HG03280 (cell line): ENCODE measurements at regions not wholly inside any gene's neighbourhood (a gene's known extent, or its start where the extent isn't known, plus 50 kb on each side); places are given as distances from the start of the nearest gene placed in this dataset.

ENCODE experiments used
- ATAC-seq: cut with Tn5 transposase; IDR thresholded peaks from one replicate; pipeline ENCODE4 v1.9.1; 2021; ENCODE audit warnings: mild to moderate bottlenecking, moderate library complexity; ENCODE audit not compliant: unreplicated experiment

DNA sequence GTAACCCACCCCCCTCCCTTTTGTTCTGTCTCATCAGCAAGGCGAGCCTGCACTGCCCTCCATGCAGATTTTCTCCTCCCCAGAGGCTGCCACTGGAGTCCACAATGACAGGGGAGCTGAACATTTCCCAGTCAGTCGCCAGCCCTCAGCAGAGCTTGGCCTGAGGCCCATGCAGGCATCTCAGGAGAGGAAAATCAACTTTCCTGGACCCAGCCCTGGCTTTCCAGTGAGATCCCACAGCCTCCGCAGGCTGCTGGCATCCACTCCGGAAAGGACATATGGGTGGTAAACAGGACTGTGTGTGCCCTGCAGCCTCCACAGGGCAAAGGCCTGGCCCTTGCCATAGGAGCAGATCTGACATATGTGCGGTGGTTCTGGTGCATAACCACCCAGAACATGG lies 253.8 kb downstream of the TNS1 start:
- ATAC-seq = no peak

DNA sequence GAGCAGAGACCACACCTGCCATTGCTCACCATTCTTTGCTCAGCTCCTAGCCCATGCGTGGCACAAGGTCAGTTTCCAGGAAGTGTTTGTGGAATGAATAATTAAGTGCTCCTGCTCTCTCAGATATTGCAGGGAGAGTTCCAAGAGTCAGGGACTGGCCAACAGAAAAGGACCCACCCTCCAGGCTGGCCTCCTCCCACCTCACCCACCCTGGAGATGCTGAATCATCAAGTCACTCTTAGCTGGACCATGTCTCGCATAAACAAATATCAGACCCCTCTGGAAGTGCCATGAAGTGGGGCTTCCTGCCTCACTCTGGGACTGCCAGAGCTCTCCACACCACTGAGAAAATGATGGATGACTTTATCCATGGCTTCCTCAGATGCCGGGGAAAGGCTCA lies 256.0 kb downstream of the TNS1 start:
- ATAC-seq = no peak

DNA sequence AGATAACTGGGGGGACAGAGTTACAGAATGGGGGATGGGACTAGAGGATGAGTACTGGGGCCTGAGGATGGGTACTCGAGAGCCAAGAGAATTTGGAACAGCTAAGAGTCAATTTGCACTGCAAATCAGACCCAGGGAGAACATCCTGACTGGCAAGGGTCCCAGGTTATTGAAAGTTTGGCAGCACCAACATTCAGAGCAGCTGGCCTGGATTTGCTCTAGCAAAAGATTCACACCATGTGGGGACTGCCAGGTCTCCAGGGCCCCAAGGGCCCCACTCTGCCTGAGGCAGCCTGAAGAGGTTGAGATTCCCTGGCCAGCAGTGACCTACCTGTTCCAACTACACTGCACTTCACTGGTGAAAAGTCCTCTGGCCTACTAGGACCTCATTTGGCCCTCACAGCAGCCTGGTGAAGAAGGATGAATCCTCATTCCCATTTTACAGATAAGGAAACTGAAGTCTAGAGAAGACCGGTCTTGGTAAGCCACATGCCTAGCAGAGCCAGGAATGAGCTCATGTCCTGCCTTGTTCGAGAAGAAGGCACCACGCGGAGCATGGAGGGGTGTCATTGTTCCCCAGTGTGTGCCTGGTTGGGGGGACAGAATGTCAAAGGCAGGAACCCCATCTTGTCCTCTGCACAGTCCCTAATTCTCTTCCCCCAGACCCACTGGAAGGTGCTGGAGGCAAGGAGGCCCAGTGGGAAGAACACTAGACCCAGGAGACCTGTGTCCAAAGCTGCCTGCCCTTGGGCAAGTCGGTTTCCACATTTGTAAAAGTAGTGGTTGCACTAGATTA lies 258.6 kb downstream of the TNS1 start:
- ATAC-seq = no peak

DNA sequence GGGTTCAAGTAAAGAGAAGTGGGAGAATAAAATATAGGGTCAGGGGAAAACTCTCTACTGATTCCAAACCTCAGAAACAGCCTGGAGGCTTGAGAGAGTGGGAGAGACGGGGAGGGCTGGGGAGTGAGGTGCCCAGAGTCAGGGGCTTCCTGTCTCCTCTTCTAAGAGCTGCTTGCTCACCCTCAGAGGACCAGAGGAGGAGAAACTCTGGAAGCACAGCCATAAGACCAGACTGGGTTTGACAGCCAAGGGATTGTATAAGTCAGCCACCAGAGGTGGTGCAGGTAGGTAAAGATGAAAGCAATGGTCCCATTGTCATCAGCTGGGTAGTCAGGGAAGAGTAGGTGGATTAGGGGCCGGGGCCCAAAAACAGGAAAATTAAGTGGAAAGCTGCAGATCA lies 259.4 kb downstream of the TNS1 start:
- no peak for ATAC-seq

DNA sequence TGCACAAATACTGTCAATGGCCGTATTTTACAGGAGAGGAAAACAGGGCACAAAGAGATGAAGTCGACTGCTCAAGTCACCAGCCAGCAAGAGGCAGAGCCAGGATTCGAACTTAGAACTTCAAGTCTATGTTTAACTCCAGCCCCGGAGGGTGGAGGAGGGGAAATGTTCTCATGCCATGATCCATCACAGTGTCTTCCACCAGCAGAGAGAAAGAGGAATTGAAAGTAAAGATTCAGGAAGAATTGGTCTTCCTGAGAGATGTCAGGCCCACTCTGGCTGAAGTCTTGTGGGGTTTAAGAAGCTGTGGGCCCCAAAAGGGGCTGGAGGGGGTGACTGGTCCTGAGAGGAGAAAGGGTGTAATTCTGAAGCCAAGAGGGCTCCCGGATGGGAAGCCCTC lies 260.0 kb downstream of the TNS1 start:
- ATAC-seq = no peak

DNA sequence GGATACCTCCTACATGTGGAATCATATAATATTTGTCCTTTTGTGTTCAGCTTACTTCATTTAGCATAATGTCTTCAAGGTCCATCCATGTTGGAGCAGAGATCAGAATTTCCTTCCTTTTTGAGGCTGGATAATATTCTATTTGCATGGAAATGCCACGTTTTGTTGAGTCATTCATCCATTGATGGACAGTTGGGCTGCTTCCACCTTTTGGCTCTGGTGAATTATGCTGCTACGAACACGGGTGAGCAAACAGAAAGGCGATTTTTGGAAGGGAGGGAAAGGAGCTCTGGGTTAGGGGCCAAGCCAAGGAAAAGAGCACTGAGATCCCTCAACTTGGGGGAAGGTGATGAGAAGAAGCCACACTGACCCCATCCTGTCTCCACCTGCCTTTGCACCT lies 260.5 kb downstream of the TNS1 start:
- ATAC-seq = no peak

DNA sequence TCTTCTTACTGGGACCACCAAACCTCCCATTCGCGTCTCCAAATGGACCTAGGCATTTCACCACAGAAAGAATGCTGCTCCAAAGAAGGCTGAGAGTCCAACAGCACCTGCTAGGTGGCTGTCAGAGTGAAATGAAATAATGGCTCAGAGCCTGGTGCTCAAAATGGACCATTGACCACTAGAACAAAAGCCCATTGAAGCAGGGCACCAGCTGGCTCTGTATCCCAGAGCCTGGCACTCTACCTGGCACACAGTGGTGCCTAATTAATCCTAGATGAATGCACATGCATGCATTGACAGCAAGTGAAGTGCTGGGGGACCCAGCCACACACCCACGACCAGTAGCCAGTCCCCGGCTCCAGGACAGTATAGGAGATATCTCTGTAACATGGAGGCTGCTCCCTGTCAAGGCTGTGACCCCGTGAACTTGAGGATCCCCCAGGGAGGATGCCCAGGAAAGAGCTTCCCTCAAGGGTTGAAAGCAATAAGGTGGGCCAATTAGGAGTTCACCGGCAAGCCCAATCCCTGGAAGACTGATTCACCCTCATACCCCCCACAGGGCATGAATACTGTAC lies 261.3 kb downstream of the TNS1 start:
- no peak for ATAC-seq

DNA sequence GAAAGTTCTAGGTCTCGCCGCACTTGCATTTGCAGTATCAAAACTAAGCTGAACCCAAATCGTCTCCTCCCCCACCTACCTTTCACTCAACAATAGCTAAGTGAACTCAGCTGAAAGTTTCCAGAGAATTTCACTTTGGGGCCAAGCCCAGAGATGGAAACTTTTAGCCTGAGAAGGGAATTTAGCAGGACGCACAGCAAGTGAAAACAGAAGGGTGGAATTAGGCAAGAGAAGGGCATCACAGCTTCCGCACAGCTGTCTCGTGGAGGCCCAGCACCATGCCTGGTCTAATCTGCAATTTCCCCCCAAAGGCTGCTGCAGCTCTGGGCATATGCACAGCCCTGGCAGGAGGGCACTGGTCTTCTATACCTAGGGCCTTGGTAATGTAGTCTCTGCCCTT lies 262.0 kb downstream of the TNS1 start:
- ATAC-seq = no peak

DNA sequence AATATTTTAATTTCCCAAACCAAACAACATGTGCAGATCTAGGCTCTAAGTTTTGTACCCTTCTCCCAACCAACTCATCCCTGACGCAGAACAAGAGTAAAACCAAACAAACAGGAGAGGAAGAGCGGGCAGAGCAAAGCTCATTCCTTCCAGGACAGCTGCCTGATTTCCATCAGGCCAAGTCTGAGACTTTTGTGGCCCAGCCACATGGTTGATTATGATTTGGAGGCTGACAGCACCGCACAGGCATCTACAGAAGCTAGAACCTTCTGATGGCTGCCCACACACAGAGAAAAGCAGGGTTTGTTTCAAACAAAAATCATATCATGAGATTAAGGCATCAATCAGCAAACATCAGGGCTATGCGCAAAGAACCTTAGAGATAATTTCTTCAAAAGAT lies 262.6 kb downstream of the TNS1 start:
- no peak for ATAC-seq

DNA sequence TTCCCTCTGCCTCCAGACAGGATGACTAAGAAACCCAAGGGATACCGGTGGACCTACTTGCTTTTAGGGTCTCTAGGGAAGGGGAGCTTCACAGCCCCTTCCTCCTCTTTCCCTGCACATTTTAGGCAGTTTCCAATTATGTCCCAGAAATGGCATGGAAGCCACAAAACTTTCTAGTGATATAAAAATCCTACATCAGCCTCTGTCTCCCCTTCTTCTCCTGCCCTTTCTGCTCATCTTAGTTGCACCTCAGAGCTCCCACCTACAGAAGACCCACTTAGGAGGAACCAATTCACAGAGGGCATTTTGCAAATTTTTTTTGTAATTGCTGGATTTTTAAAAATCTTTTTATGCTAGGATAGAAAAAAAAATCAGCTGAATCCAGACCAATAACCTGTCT lies 263.1 kb downstream of the TNS1 start:
- ATAC-seq = no peak

DNA sequence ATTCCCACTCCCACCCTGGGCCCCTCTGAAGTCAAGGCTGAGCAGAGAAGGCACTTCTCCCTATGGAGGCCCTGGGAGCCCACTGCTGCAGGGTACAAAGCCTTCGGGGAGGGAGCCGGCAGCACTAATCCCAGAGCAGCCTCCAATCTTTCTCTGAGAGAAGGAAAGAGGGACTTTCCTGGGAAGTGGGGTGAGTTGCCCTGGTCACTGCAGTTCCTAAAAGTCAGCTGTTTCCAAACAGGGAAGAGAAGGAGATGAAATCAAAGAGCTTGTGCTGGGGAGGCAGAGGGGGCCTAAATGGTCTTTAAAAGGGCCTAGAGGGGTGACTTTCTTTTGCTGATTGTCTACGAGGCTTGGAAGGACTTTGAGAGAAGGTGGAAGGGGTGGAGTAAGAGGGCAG lies 264.7 kb downstream of the TNS1 start:
- ATAC-seq = no peak

DNA sequence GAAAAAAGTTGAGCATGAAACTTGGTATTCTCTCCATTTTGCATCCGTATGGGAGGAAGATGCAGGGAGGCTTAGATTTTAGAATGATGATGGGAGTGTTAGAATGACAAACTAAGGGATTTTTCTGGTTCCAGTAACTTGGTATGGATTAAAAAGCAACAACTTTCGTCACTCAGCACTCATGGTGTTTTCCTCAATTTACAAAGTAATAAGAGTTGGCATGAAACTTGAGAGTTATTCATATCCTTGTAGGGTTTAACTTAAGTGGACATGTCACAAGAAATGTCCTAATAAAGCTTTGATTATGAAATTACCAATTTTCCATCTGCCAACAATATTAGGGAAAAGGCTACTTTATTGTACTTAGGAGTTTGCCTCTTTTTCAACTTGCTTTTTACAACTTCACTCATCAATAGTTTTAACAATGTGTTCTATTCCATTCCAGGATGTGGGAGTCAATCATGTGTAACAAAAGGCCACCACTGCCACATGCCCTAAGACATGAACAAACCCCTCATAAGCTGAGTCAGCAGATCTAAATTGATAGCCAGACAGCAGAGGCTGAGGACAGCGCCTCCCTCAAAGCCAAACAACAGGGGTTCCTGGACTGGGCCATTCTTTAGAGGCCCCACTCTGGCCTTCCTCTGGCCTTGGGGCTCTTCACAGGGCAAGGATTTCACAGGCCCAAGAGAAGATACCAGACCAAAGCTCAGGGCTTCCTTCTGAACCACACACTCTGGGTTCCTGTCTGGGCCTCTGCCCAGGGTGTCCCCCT lies 265.8 kb downstream of the TNS1 start:
- no peak for ATAC-seq

DNA sequence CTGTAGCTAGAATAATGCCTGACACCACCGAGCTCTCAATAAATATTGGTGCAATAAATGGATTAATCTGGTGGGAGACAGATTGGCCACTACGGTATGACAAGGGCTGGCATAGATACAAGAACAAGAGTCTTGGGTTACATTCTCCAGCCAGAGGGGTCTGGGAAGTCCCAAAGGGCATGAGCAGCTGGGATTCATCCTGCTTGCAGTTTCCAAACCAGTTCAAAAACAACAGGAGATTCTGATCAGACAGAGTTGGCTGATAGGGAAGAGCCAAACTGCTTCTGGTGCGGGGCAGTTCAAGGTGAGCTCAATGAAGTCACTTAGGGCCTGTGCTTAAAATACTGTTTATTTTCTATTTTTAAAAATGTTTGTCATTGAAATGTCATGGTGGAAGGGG lies 266.9 kb downstream of the TNS1 start:
- ATAC-seq = no peak

DNA sequence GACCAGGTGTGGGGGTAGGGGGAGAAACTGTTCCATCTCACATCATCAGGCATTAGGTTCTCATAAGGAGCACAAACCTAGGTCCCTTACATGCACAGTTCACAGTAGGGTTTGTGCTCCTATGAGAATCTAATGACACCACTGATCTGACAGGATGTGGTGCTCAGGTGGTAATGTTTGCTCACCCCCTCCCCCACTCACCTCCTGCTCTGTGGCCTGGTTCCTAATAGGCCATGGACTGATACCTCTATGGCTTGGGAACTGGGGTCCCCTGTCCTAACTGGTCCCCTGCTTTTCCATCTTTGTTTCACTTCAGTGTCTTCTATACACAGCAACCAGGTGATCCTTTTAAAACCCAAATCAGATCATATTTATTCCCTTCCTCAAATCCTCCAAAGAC lies 267.8 kb downstream of the TNS1 start:
- no peak for ATAC-seq

DNA sequence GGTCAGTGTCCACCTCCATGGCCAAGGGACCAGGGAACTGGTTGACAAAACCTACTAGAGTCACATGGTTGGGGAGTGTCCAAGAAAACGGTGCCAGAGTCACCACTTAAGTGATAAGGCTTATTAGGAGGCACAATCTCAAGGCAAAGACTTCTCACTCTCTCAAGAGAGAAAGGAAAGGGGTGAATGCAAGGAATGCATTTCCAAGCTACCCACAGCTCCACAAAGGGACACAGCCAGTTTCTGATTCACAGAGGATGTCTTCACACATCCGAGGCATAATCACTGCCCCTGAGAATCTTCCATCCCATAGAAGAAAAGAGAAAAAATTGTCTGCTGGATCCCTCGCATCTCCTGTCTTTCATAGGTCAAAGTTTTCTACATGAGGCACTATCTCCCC lies 269.3 kb downstream of the TNS1 start:
- ATAC-seq = no peak

DNA sequence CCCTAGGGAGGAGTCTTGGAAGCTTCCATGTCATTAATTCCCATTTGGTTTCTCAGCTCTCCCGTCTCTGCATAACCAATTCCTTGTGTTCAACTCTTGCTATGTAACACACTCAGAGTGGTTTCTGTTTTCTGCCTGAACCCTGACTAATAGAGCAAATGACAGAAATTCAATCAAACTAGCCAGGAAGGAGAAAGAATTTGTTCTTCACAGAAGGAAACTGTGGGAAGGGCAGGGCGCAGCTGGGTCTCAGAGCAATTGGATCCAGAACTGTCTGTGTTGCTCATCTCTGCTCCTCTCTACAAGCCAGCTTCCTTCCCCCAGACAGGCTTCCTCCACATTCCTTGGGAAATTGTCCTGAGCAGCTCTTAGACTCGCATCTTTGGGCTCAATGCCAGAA lies 269.8 kb downstream of the TNS1 start:
- no peak for ATAC-seq

DNA sequence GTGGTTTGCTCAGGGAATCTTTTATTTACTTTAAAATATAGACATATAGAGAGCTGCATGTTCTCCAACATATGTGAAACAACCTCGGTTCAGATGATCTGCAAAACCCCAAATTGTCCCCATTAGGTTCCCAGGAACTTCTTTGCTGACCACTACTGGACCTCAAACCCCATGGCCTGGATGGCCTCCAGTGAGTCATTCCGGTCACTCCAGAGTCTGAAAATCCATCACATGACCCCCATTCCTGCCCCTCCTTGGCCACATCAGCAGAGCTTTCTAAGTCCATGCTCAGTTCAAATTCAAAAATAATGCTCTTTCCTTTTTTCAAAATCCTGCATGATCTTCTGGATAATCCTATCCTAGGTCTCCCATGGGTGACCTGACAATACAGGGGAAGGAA lies 271.0 kb downstream of the TNS1 start:
- no peak for ATAC-seq

DNA sequence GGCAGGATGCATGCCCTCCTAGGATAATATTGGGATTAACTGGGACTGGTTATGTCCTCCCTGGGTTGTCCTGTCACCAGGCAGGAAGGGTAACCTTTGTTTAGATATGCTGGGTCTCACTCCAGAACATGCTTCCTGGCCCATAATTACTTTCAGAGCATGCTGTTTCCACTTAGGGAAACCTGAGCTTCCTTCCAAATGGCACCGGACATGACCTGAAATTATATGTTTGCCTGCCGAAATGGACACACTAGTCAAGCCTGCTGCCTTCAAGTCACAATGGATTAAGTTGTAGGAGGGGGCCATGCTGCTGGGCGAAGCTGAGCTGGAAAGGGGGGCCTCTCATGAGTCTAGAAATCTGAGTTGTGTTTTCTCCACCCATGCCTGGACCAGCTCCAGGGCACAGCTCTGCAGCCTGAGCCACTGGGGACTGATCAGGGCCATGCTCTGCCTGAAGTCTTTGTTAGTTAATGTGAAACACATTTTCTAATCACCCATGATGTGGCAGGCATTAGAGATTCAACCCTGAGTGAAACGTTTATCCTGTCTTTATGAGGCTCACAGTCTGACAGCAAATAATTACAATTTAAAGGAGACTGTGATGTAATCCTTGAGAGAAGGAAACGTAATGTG lies 273.3 kb downstream of the TNS1 start:
- no peak for ATAC-seq

DNA sequence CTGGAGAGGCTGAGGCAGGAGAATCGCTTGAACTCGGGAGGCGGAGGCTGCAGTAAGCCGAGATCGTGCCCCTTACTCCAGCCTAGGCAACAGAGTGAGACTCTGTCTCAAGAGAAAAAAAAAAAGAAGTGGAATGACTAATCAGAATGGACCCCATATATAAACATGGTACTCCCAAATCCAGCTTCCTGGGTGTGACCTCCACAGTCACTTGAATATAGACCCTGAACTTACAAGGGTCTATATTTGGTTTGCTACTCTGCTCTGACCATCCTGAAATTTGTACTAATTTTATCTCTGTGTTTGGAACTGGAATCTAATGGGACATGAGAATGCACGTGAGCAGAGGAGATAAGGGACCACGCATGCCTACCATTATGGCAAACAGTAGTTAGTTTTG lies 275.0 kb downstream of the TNS1 start:
- no peak for ATAC-seq

DNA sequence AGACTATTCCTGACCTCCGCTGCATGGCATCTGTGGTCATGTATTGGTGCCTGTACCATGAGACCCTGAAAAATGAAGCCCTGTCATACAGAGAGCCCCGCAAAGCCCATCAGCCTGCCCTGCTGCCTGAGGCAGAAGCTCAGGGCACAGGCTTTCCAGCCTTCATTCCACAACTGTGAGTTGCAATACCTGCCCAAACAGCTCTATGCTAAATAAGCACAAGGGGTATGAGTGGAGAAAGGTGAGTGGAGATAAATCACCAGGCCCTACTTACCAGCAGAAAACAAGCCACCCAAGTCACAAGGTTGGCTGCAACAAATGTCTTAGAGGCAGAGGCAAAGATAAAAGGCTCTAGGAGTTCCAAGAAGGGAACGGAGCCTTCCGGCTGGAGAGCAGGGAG lies 277.4 kb downstream of the TNS1 start:
- no peak for ATAC-seq

DNA sequence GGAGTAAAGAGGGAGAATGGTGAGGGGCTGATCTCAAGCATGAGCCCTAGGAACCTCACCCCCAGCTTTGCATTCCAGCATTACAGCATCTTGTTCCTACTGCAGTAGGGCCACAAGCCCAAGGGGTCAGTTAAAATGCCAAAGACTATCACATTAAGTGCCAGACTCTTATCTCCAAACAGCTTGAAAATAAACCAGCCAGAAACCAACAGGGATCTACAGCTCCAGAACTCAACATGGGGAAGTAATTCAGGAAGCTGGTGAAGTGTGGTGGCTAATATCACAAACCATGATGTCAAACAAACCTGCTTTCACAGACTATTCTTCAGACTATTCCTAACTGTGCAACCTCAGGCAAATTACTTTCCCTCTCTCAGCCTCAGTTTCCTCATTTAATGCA lies 278.3 kb downstream of the TNS1 start:
- ATAC-seq = no peak

DNA sequence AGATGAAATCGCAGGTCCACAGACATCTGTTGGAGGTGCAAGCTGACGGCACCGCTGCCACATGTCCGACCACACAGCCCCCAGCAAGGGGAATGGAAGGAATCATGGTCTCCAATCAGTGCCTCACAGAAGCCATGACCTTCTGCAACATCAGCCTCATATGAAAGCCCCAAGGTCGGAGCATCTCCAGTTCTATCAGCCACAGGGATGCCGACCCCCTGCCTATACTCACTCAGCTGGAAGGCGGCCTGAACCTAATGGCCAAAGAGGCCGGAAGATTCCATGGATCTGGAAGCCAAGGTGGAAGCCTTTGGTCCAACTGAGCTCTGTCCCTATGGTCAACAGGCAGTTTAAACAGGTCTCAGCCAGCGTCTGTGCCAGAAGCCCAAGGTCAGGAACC lies 278.8 kb downstream of the TNS1 start:
- no peak for ATAC-seq
